Stimulated activated CD4-positive, alpha-beta T cell treated with anti-CD3 and anti-CD28 coated beads, Interleukin-1b, Interleukin-23, amount 100 ng/mL, for 24 hours (primary cell): ENCODE measurements at regions not wholly inside any gene's neighbourhood (a gene's known extent, or its start where the extent isn't known, plus 50 kb on each side); places are given as distances from the start of the nearest gene placed in this dataset.
"Not testable (repeated sequence)": the region's sequence is repeated elsewhere in the genome, so short reads cannot be mapped to it uniquely, and the experiment has no call there.

Source experiments
- DNase-seq, 4 experiments: peaks; one replicate each; pipeline ENCODE4 v3.0.0-alpha.2; 2020; ENCODE audit warnings: low read depth in 4 of 4, low spot score in 1 of 4

GRCh38 chr16:29297809-29298177 lies 108.7 kb downstream of the NPIPB11 start:
- not testable (repeated sequence) for DNase-seq

GRCh38 chr16:29297144-29297808 lies 109.2 kb downstream of the NPIPB11 start:
- DNase-seq: not testable (repeated sequence)

- DNase-seq: not testable (repeated sequence)
Measured at GRCh38 chr16:29296176-29296575, 110.3 kb downstream of the NPIPB11 start.

- DNase-seq: not testable (repeated sequence)
Measured at GRCh38 chr16:29294951-29295795, 111.3 kb downstream of the NPIPB11 start.

- DNase-seq: not testable (repeated sequence)
Measured at GRCh38 chr16:29294400-29294933, 112.0 kb downstream of the NPIPB11 start.

GRCh38 chr16:29293545-29293944 lies 113.0 kb downstream of the NPIPB11 start:
- DNase-seq: not testable (repeated sequence)

GRCh38 chr16:29292952-29293471 lies 113.5 kb downstream of the NPIPB11 start:
- DNase-seq: not testable (repeated sequence)

GRCh38 chr16:29291329-29292271 lies 114.9 kb downstream of the NPIPB11 start:
- DNase-seq: not testable (repeated sequence)

GRCh38 chr16:29290631-29291247 lies 115.8 kb downstream of the NPIPB11 start:
- DNase-seq: peak; percentile 2 to 41 (median 22)

GRCh38 chr16:29289516-29290239 lies 116.8 kb downstream of the NPIPB11 start:
- DNase-seq: not testable (repeated sequence)

GRCh38 chr16:29288711-29289474 lies 117.6 kb downstream of the NPIPB11 start:
- not testable (repeated sequence) for DNase-seq

GRCh38 chr16:29287871-29288535 lies 118.5 kb downstream of the NPIPB11 start:
- DNase-seq: not testable (repeated sequence)

- not testable (repeated sequence) for DNase-seq
Measured at GRCh38 chr16:29287246-29287645, 119.3 kb downstream of the NPIPB11 start.

- DNase-seq: not testable (repeated sequence)
Measured at GRCh38 chr16:29286796-29287195, 119.7 kb downstream of the NPIPB11 start.

- DNase-seq: not testable (repeated sequence)
Measured at GRCh38 chr16:29286161-29286560, 120.3 kb downstream of the NPIPB11 start.

- DNase-seq: not testable (repeated sequence)
Measured at GRCh38 chr16:29285151-29285885, 121.2 kb downstream of the NPIPB11 start.

- DNase-seq: not testable (repeated sequence)
Measured at GRCh38 chr16:29284723-29285122, 121.8 kb downstream of the NPIPB11 start.
